ENCODE measurements at regions not wholly inside any gene's neighbourhood (a gene's known extent, or its start where the extent isn't known, plus 50 kb on each side); places are given as distances from the start of the nearest gene placed in this dataset.
A peak's percentile ranks its signal among the peaks of the same experiment; 100 is the strongest.
"Not testable (repeated sequence)": the region's sequence is repeated elsewhere in the genome, so short reads cannot be mapped to it uniquely, and the experiment has no call there.

DNA sequence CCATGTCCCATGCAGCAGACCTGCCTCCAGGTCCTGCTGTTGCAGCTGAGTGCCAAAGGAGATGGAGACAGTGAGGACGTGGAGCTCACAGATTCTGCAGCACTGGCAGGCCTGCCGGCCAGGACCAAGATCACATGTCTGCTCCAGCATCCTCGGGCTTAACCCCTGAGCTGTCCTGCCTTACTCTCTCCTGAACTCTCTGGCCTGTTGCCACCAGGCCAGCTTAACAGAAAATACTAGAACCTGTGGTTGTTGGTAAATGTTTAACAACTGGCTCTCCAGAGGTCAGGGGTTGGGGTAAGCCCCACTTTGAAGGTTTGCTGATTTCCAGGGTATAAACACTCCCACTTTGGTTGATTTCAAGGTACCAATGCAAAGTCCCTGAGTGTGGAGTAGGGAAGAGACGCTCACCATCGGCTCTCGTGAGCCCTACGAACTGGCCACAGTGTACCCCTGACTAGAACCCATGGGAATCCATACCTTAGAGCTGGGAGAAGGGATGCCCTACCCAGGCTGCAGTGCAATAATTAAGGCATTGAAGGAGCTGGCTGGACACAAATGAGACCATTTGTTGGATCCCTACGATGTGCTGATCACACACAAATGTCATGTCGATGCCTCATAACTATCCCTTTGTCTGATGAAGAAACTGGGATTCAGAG lies 147.9 kb downstream of the OR4M2 start:
- no peak overlapping the region for H3K4me3 Mint-ChIP-seq
- ATAC-seq = no peak
- peaks cover 39% of the 10 kb centered on the region for H3K27me3 Mint-ChIP-seq
- H3K9me3 Mint-ChIP-seq = no peaks in the 10 kb centered on the region
- no peak overlapping the region for H3K27ac Mint-ChIP-seq
- H3K4me1 Mint-ChIP-seq = peaks cover 6% of the 10 kb centered on the region
- DNase-seq = no peak

DNA sequence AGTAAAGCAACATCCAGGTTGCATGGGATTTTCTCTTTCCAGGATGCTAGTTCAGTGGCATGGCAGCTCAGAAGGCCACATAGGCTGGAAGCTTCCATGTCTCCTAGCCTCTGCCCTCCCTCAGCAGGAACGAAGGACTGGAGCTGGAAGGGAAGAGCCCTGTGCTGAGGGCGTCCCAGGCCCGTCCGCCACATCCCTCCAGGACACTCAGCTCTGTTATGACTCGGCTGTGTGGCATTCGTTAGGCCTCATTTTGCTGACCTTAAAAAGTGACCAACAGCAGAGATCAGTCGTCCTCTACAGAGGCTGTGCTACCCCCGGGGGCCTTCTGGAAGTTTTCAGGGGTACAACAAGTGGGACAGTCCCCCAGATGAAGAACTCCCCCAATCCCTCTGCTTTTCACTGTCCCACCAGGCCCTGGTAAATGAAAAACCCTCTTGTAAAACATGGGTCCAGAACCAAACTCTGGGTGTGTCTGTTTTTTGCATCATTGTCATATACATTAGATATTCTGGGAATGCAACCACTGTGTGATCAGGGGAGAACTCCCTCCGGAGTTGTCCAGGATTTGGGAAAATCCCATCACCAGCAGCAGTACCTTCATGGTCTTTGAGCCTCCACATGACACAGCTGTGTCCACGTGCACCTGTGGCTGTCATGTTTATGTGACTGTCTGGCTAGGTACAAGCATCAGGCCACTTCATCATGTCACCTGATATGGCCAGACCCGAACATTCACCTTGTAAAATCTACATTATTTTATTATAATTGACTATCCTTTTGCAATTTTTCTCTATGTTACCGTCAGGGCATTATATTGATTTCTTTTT lies 149.9 kb downstream of the OR4M2 start:
- Mint-ChIP-seq H3K27ac (no peak overlapping the region), H3K4me3 (no peak overlapping the region), H3K4me1 (no peaks in the 10 kb centered on the region), H3K27me3 (peaks cover 25% of the 10 kb centered on the region), H3K9me3 (no peaks in the 10 kb centered on the region)
- DNase-seq (no peak), ATAC-seq (no peak)

DNA sequence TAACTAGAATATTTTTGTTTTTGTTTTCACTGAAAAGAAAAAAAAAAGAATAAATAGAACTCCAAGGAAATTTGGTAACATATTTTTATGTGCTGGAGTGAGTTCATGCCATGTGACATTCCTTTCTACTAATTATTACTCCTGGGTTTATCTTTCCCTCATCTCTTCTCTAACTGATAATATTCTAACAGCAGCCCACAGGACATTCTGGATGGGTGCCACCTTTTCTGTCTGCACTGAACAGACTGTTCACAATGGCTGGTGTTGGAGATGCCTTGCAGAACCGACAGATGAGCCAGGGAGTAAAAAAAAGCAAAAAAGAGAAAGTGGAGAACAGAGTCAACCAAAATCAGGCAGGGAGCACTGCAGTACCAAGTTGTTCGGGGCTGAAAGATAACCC lies 151.3 kb downstream of the OR4M2 start:
- Mint-ChIP-seq H3K27me3 (peaks cover 11% of the 10 kb centered on the region), H3K4me1 (no peaks in the 10 kb centered on the region), H3K27ac (no peak overlapping the region), H3K9me3 (no peaks in the 10 kb centered on the region), H3K4me3 (no peak overlapping the region)
- ATAC-seq (no peak), DNase-seq (no peak)

DNA sequence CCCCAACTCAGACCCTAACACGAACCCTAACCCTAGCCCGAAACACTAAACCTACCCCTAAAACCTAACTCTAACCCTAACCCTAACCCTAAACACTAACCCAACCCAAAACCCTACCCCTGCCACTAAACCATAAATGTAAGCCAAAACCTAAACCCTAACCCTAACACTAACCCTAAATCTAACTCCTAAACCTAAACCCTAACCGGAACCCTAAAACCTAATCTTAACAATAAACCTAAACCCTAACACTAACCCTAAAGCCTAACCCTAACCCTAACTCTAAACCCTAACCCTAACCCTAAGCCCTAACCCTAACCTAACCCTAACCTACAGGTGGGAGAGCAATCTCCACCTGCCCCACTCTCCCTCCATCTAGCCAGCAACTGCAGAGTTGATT lies 152.3 kb downstream of the OR4M2 start:
- no peak for DNase-seq
- Mint-ChIP-seq H3K4me1 (no peaks in the 10 kb centered on the region), H3K27me3 (peaks cover 13% of the 10 kb centered on the region), H3K9me3 (no peaks in the 10 kb centered on the region), H3K4me3 (no peak overlapping the region), H3K27ac (no peak overlapping the region)
- ATAC-seq = no peak

DNA sequence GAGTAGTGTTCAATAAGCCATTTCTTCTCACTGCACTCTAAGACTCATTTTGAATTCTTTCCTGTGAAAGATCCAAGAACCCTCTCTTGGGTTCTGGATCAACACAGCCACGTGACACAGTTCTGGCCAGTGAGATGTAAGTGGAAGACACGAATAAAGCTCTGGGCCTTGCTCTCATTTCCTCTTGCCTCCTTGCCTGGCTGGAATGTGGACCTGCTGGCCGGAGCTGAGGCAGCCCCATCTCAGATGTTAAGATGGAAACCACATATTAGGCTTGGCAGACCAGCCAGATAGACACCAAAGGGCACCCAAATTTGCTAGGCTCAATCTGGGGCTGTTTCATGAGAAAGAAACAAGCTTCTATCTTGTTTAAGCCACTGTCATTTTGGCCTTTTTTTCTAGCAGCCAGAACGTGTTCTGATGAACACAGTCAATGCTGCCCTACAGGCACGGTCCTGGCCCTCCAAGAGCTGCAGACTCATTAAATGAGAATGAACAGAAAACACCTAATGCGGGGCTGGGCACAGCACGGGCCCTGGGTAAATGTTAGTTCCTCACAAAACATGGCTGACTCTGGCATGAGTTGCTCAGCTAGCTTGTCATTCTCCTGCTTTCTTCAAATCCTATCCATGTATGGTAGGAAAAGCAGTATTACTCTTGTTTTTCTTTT lies 155.1 kb downstream of the OR4M2 start:
- not testable (repeated sequence) for H3K4me3 Mint-ChIP-seq, H3K27ac Mint-ChIP-seq, H3K9me3 Mint-ChIP-seq, H3K4me1 Mint-ChIP-seq, DNase-seq, ATAC-seq
- H3K27me3 Mint-ChIP-seq = peaks cover 23% of the 10 kb centered on the region

DNA sequence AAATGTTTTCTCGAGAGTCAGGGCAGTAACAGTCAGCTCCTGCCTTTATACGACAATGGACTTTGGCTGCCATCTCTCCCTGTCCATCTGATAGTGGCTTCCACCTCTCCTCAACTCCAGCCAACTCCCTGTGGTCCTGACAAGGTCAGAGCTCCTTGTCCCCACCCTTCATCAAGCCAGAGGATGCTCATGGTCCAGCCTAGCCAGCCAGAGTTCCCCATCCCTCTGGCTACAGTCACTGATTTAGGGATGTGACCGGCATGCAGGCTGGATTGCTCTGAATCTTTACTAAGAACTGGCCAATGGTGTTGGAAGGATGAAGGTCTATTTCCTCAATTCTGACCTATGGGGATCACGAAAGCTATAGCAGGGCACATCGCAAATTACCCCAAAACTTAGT lies 156.1 kb downstream of the OR4M2 start:
- Mint-ChIP-seq H3K27me3 (peaks cover 23% of the 10 kb centered on the region), H3K27ac (peak overlapping the region in 1 of 2 donors; percentile 55), H3K4me3 (no peak overlapping the region), H3K9me3 (no peaks in the 10 kb centered on the region), H3K4me1 (peaks cover 6% of the 10 kb centered on the region)
- ATAC-seq = no peak
- DNase-seq = no peak

DNA sequence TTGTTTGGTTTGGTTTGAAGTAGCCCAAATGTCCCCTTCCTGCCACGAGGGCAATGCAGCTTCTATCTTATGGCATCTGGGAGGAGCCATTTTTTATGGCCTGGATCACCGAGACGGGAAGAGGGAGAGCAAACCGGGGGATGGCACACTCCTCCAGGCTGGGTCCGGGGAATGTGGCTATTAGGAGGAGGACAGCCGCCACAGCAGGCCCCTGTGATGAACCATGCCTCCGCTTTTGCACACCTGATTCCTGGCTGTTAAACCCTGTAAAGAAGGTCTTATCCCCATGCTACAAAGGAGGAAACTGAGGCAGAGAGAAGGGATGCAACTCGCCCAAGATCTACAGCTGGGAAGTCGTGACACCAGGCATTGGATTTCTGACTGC lies 157.6 kb downstream of the OR4M2 start:
- H3K27ac Mint-ChIP-seq = peak overlapping the region; percentile 31 to 37
- H3K27me3 Mint-ChIP-seq = peaks cover 15% of the 10 kb centered on the region
- H3K4me3 Mint-ChIP-seq = no peak overlapping the region
- H3K9me3 Mint-ChIP-seq = no peaks in the 10 kb centered on the region
- DNase-seq (no peak), ATAC-seq (no peak)
- peaks cover 6% of the 10 kb centered on the region for H3K4me1 Mint-ChIP-seq

DNA sequence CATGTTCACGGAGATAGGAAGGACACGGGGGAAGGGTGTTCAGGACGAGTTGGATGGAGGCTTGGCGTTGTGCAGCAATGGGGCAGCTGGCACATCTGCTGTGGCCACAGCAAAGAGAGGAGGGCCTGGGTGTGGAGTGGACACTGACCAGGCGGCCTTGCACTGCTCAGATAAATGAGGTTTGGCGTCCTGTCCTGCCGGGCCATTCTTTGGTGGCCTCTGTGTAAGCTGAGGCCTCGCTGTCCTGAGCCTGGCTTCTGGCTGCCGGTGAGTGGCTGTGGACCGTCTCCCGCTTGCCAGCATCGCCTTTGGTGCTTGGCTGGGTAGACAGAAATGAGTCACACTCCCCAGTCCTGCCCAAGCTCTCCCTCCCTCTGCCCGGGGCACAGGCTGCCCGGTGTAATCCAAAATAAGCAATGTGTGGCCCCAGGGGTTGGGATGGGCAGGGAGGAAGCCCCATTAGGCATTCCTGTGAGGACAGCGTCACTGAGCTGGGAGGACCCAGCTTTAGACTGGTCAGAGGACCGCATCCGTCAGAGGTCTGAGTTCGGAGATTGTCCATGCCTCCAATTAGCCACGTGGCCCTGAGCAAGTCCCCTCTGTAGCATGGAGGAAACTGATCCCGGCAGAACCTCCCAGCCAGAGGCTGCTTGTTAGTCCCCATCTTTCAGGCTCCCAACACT lies 158.1 kb downstream of the OR4M2 start:
- H3K4me1 Mint-ChIP-seq, ATAC-seq, H3K4me3 Mint-ChIP-seq, DNase-seq, H3K9me3 Mint-ChIP-seq: not testable (repeated sequence)
- peaks cover 12% of the 10 kb centered on the region for H3K27me3 Mint-ChIP-seq
- H3K27ac Mint-ChIP-seq = peak overlapping the region; percentile 31 to 37

DNA sequence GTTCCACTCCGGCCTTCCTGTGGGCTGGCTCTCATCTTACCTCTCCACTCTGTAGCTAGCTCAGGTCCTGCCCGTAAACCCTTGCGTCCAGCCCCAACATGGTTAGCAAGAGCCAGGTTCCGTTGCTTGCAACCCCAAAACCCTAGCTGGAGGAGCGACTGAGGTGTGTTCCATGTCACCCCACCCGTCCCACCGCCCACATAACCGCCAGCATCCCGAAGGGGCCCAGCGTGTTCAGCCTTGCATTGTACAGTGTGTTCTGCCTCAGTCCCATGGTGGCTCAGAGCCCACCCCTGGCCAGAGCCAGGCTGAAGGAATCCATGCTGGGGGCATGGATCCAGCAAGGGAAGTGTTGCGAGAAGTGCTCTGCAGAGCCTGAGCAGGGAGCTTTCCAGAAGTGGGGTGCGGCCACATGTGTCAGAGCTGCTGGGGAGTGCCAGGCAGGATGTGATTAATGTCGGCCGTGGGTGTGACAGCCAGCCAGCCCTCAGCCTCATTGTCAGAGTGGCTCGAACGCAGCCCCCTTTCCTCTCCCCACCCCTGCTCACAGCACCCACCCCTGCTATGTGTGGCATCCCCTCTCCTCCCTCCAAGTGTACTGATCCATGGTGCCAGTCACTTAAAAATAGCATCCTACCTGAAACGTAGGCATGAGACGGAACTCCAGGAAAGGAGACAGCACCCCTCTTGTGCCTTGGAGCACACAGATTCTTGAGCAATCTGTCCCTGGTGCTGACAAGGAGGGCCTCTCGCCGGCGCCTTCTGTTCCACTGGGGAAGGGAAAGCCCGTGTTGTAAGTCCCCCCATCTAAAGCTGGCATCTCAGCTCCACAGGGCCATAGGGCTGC lies 158.9 kb downstream of the OR4M2 start:
- DNase-seq, H3K9me3 Mint-ChIP-seq, H3K27ac Mint-ChIP-seq, H3K4me3 Mint-ChIP-seq, H3K4me1 Mint-ChIP-seq: not testable (repeated sequence)
- ATAC-seq = peak; percentile 46
- peaks cover 12% of the 10 kb centered on the region for H3K27me3 Mint-ChIP-seq

DNA sequence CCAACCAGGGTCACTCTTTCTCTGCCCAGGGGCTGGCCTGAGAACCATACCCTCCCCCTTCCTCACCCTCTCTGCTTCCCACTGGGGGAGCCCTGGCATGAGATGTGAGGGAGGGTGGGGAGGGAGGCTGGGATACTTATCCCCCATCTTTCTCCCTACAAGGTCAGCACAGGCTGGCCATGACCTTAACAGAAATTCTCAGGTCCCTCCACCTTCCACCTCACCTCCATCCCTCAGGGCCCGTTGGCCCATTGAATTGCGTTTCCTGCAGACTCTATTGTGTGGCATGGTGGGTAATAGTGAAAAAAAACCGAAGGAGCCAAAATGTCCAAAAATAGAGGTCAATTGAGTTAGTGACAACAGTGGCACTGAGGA lies 159.5 kb downstream of the OR4M2 start:
- no peak overlapping the region for H3K27ac Mint-ChIP-seq
- no peaks in the 10 kb centered on the region for H3K9me3 Mint-ChIP-seq
- H3K4me3 Mint-ChIP-seq = no peak overlapping the region
- peaks cover 12% of the 10 kb centered on the region for H3K27me3 Mint-ChIP-seq
- ATAC-seq (no peak), DNase-seq (no peak)
- H3K4me1 Mint-ChIP-seq = peaks cover 6% of the 10 kb centered on the region

DNA sequence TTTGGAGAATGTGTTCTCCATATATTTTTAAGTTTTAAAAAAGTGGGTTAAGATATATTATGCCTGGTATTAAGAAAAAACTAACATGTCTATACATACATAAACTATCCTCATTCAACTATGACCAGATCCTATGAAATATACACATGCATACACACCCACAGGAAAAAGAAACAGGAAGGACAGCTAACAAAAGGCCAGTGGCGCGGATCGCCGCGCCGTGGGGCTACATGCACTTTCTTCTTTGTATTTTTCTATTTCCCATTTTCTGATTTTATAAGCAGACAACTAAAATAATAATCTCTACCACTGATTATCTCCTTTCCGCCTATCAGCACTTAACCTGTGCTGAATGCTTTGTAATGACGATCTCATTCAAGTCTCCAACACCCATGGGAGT lies 160.1 kb downstream of the OR4M2 start:
- Mint-ChIP-seq H3K4me1 (peaks cover 6% of the 10 kb centered on the region), H3K27ac (no peak overlapping the region), H3K9me3 (no peaks in the 10 kb centered on the region), H3K4me3 (no peak overlapping the region), H3K27me3 (peaks cover 12% of the 10 kb centered on the region)
- DNase-seq = no peak
- ATAC-seq = no peak

DNA sequence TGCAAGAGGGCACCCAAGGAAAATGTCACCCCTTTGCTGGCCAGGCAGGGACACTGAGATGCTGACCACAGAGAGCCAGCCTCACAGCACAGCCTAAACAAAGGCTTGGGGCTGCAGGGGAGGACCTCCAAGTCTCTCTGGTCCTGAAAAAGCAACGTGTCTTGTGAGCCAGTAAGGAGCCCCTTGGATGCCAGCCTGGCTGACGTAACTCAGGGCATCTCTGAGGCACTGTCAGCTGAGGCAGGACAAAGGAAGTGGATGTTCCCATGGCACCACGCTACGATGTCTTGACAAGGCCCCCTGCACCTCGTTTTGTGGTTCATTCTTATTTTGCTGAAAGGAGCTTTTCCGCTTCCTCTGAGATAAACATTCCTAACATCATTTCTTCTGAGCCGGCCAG lies 160.7 kb downstream of the OR4M2 start:
- Mint-ChIP-seq H3K27ac (peak overlapping the region in 1 of 2 donors; percentile 23), H3K4me3 (no peak overlapping the region), H3K9me3 (peaks cover 0 to under 1% of the 10 kb centered on the region in 2 donors), H3K27me3 (peaks cover 15% of the 10 kb centered on the region), H3K4me1 (peaks cover 6% of the 10 kb centered on the region)
- DNase-seq (no peak), ATAC-seq (no peak)

DNA sequence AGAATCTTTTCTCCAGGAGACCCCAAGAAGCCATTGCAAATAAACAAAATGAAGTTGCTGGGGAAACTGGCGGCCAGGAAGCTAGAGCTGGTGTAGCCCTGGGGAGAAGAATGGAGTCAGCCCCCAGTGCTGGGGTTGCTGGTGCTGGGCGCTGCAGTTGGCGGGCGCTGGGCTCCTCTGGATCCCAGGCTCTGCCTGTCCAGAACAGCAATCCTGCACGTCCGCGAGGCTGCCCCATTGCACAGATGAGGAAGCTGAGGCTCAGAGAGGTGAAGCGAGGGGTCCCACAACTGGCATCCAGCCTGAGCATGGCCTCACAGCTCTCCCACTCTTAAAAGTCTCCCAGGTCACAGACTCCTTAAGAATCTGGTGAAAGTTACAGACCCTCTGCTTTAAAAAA lies 161.1 kb downstream of the OR4M2 start:
- ATAC-seq (no peak), DNase-seq (no peak)
- Mint-ChIP-seq H3K27me3 (peaks cover 20% of the 10 kb centered on the region), H3K4me1 (peaks cover 6% of the 10 kb centered on the region), H3K4me3 (no peak overlapping the region), H3K9me3 (peaks cover 0 to 5% of the 10 kb centered on the region in 2 donors), H3K27ac (no peak overlapping the region)

DNA sequence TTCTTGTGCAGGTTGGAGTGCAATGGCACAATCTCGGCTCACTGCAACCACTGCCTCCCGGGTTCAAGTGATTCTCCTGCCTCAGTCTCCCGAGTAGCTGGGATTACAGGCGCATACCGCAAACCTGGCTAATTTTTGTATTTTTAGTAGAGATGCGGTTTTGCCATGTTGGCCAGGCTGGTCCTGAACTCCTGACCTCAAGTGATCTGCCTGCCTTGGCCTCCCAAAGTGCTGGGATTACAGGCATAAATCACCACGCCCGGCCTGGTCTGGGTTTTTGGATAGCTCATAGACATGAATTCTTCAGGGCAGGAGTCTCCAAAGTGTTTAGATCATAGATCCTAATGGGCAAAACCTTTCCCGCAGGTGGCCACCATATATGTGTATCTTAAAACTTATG lies 162.0 kb downstream of the OR4M2 start:
- DNase-seq, ATAC-seq: not testable (repeated sequence)

More for the DNA sequence above, 162.0 kb downstream of the OR4M2 start:
- peaks cover 22% of the 10 kb centered on the region for H3K27me3 Mint-ChIP-seq
- H3K4me3 Mint-ChIP-seq, H3K4me1 Mint-ChIP-seq, H3K9me3 Mint-ChIP-seq, H3K27ac Mint-ChIP-seq: not testable (repeated sequence)

Measured in stimulated activated naive CD8-positive, alpha-beta T cell treated with anti-CD3 and anti-CD28 coated beads, Interleukin-15, amount 100 ng/mL, for 72 hours (primary cell).